Immature natural killer cell (primary cell): ENCODE measurements at regions not wholly inside any gene's neighbourhood (a gene's known extent, or its start where the extent isn't known, plus 50 kb on each side); places are given as distances from the start of the nearest gene placed in this dataset.

ENCODE experiments used
- DNase-seq, 3 donors: peaks; one replicate each; pipeline ENCODE4 v3.0.0; 2022; ENCODE audit warnings: mixed read lengths in 1 of 3
- H3K27ac Mint-ChIP-seq, 6 donors: one replicate each; pipeline ENCODE4 v1.8.0; 2020; ENCODE audit warnings: mixed read lengths in 6 of 6, mild to moderate bottlenecking in 5 of 6, inconsistent platforms in 4 of 6, moderate library complexity in 3 of 6
- H3K27me3 Mint-ChIP-seq, 3 donors: one replicate each; pipeline ENCODE4 v1.8.0; 2020 to 2021; ENCODE audit warnings: low read depth in 3 of 3, mild to moderate bottlenecking in 3 of 3, mixed read lengths in 3 of 3, moderate library complexity in 3 of 3, inconsistent platforms in 1 of 3
- H3K36me3 Mint-ChIP-seq, 3 donors: one replicate each; pipeline ENCODE4 v1.8.0; 2020; ENCODE audit warnings: mixed read lengths in 3 of 3, inconsistent platforms in 2 of 3, mild to moderate bottlenecking in 2 of 3
- H3K4me1 Mint-ChIP-seq, 2 donors: one replicate each; pipeline ENCODE4 v1.8.0; 2020; ENCODE audit warnings: inconsistent platforms in 2 of 2, mild to moderate bottlenecking in 2 of 2, mixed read lengths in 2 of 2, moderate library complexity in 1 of 2
- H3K4me3 Mint-ChIP-seq, 5 donors: one replicate each; pipeline ENCODE4 v1.8.0; 2020; ENCODE audit warnings: mild to moderate bottlenecking in 5 of 5, mixed read lengths in 5 of 5, inconsistent platforms in 3 of 5, moderate library complexity in 3 of 5
- H3K9me3 Mint-ChIP-seq, 6 donors: one replicate each; pipeline ENCODE4 v1.8.0; 2020; ENCODE audit warnings: mild to moderate bottlenecking in 6 of 6, mixed read lengths in 6 of 6, inconsistent platforms in 4 of 6, moderate library complexity in 3 of 6

GRCh38 chr9:135228345-135228982, 141.0 kb downstream of the OLFM1 start:
- no peaks in the 10 kb centered on the region for H3K36me3 Mint-ChIP-seq
- DNase-seq = no peak

GRCh38 chr9:135228983-135229625, 141.6 kb downstream of the OLFM1 start:
- Mint-ChIP-seq H3K4me3 (no peak overlapping the region), H3K27ac (no peak overlapping the region), H3K27me3 (peaks cover 3 to 9% (median 9%) of the 10 kb centered on the region in 3 donors)

More at GRCh38 chr9:135228345-135228982, 141.0 kb downstream of the OLFM1 start:
- H3K4me3 Mint-ChIP-seq = no peak overlapping the region
- peaks cover 0 to 4% (median under 1%) of the 10 kb centered on the region in 6 donors for H3K9me3 Mint-ChIP-seq
- peaks cover 3 to 5% (median 5%) of the 10 kb centered on the region in 3 donors for H3K27me3 Mint-ChIP-seq
- no peak overlapping the region for H3K27ac Mint-ChIP-seq
- H3K4me1 Mint-ChIP-seq = no peaks in the 10 kb centered on the region

GRCh38 chr9:135229701-135230385, 142.4 kb downstream of the OLFM1 start:
- no peaks in the 10 kb centered on the region for H3K4me1 Mint-ChIP-seq

More at GRCh38 chr9:135228983-135229625, 141.6 kb downstream of the OLFM1 start:
- H3K36me3 Mint-ChIP-seq = no peaks in the 10 kb centered on the region
- no peaks in the 10 kb centered on the region for H3K4me1 Mint-ChIP-seq
- peaks cover 0 to 10% (median 3%) of the 10 kb centered on the region in 6 donors for H3K9me3 Mint-ChIP-seq
- DNase-seq = no peak

GRCh38 chr9:135230386-135230765, 142.9 kb downstream of the OLFM1 start:
- Mint-ChIP-seq H3K4me1 (no peaks in the 10 kb centered on the region), H3K36me3 (no peaks in the 10 kb centered on the region), H3K9me3 (peaks cover 0 to 13% (median 3%) of the 10 kb centered on the region in 6 donors), H3K27me3 (peaks cover 3 to 9% (median 9%) of the 10 kb centered on the region in 3 donors), H3K27ac (no peak overlapping the region), H3K4me3 (no peak overlapping the region)
- no peak for DNase-seq

More at GRCh38 chr9:135229701-135230385, 142.4 kb downstream of the OLFM1 start:
- no peaks in the 10 kb centered on the region for H3K36me3 Mint-ChIP-seq
- no peak overlapping the region for H3K27ac Mint-ChIP-seq
- peaks cover 0 to 13% (median 3%) of the 10 kb centered on the region in 6 donors for H3K9me3 Mint-ChIP-seq
- DNase-seq = no peak
- peaks cover 3 to 9% (median 9%) of the 10 kb centered on the region in 3 donors for H3K27me3 Mint-ChIP-seq
- H3K4me3 Mint-ChIP-seq = no peak overlapping the region

- H3K4me3 Mint-ChIP-seq = no peak overlapping the region
- no peaks in the 10 kb centered on the region for H3K36me3 Mint-ChIP-seq
- no peak for DNase-seq
- no peak overlapping the region for H3K27ac Mint-ChIP-seq
- peaks cover 3 to 9% (median 9%) of the 10 kb centered on the region in 3 donors for H3K27me3 Mint-ChIP-seq
- H3K9me3 Mint-ChIP-seq = peaks cover 0 to 13% (median 3%) of the 10 kb centered on the region in 6 donors
- no peaks in the 10 kb centered on the region for H3K4me1 Mint-ChIP-seq
These were observed 143.5 kb downstream of the OLFM1 start for GRCh38 chr9:135230817-135231520.

- H3K36me3 Mint-ChIP-seq = no peaks in the 10 kb centered on the region
- peaks cover 0 to 2% (median 0%) of the 10 kb centered on the region in 6 donors for H3K9me3 Mint-ChIP-seq
- DNase-seq = no peak
- H3K4me1 Mint-ChIP-seq = no peaks in the 10 kb centered on the region
- peaks cover 0 to 4% (median 0%) of the 10 kb centered on the region in 3 donors for H3K27me3 Mint-ChIP-seq
- no peak overlapping the region for H3K4me3 Mint-ChIP-seq
- H3K27ac Mint-ChIP-seq = no peak overlapping the region
These were observed 151.8 kb downstream of the OLFM1 start for GRCh38 chr9:135239100-135239768.

GRCh38 chr9:135239769-135240141, 152.3 kb downstream of the OLFM1 start:
- H3K27me3 Mint-ChIP-seq = peaks cover 0 to 4% (median 0%) of the 10 kb centered on the region in 3 donors
- no peaks in the 10 kb centered on the region for H3K4me1 Mint-ChIP-seq
- H3K27ac Mint-ChIP-seq = no peak overlapping the region
- no peaks in the 10 kb centered on the region for H3K36me3 Mint-ChIP-seq
- peaks cover 0 to under 1% (median 0%) of the 10 kb centered on the region in 6 donors for H3K9me3 Mint-ChIP-seq
- H3K4me3 Mint-ChIP-seq = no peak overlapping the region
- DNase-seq = no peak

- Mint-ChIP-seq H3K4me3 (no peak overlapping the region), H3K27me3 (peaks cover 0 to 4% (median 0%) of the 10 kb centered on the region in 3 donors)
- no peak for DNase-seq
These were observed 152.8 kb downstream of the OLFM1 start for GRCh38 chr9:135240222-135240621.

GRCh38 chr9:135240871-135241311, 153.4 kb downstream of the OLFM1 start:
- Mint-ChIP-seq H3K4me3 (no peak overlapping the region), H3K36me3 (no peaks in the 10 kb centered on the region), H3K27ac (no peak overlapping the region), H3K27me3 (peaks cover 0 to 4% (median 0%) of the 10 kb centered on the region in 3 donors), H3K4me1 (no peaks in the 10 kb centered on the region), H3K9me3 (no peaks in the 10 kb centered on the region)
- DNase-seq = no peak

More at GRCh38 chr9:135240222-135240621, 152.8 kb downstream of the OLFM1 start:
- H3K4me1 Mint-ChIP-seq = no peaks in the 10 kb centered on the region
- H3K9me3 Mint-ChIP-seq = no peaks in the 10 kb centered on the region
- H3K27ac Mint-ChIP-seq = no peak overlapping the region
- no peaks in the 10 kb centered on the region for H3K36me3 Mint-ChIP-seq

- Mint-ChIP-seq H3K27ac (no peak overlapping the region), H3K36me3 (no peaks in the 10 kb centered on the region), H3K4me3 (no peak overlapping the region), H3K9me3 (no peaks in the 10 kb centered on the region), H3K27me3 (peaks cover 0 to 4% (median 3%) of the 10 kb centered on the region in 3 donors), H3K4me1 (no peaks in the 10 kb centered on the region)
- no peak for DNase-seq
These were observed 154.0 kb downstream of the OLFM1 start for GRCh38 chr9:135241381-135242048.

- no peak for DNase-seq
- Mint-ChIP-seq H3K9me3 (no peaks in the 10 kb centered on the region), H3K4me3 (no peak overlapping the region)
These were observed 154.6 kb downstream of the OLFM1 start for GRCh38 chr9:135242049-135242396.

GRCh38 chr9:135242406-135242805, 154.9 kb downstream of the OLFM1 start:
- Mint-ChIP-seq H3K9me3 (no peaks in the 10 kb centered on the region), H3K27ac (no peak overlapping the region), H3K36me3 (no peaks in the 10 kb centered on the region), H3K4me3 (no peak overlapping the region), H3K4me1 (no peaks in the 10 kb centered on the region), H3K27me3 (peaks cover 0 to 4% (median 3%) of the 10 kb centered on the region in 3 donors)
- DNase-seq = no peak

More at GRCh38 chr9:135242049-135242396, 154.6 kb downstream of the OLFM1 start:
- Mint-ChIP-seq H3K36me3 (no peaks in the 10 kb centered on the region), H3K27me3 (peaks cover 0 to 4% (median 3%) of the 10 kb centered on the region in 3 donors), H3K27ac (no peak overlapping the region), H3K4me1 (no peaks in the 10 kb centered on the region)
